ENCODE measurements at regions not wholly inside any gene's neighbourhood (a gene's known extent, or its start where the extent isn't known, plus 50 kb on each side); places are given as distances from the start of the nearest gene placed in this dataset.

GRCh38 chr12:58386136-58386535 is 444.8 kb downstream of the ATP23 start:
- TF ChIP-seq CTCF (IDR thresholded peaks at IDR 0.05) (no peak), EZH2 (IDR thresholded peaks at IDR 0.05; ENCODE audit: borderline replicate concordance, insufficient read depth, low read depth, low read length, poor library complexity, severe bottlenecking) (no peak)

All from B cell (primary cell).